NCI-H460 (cell line): ENCODE measurements at regions not wholly inside any gene's neighbourhood (a gene's known extent, or its start where the extent isn't known, plus 50 kb on each side); places are given as distances from the start of the nearest gene placed in this dataset.

Experiments used
- DNase-seq: peaks from one replicate; pipeline ENCODE4 v3.0.0-alpha.2; 2016; ENCODE audit warnings: low read depth; ENCODE audit errors: extremely low read depth

- DNase-seq, result no peak
Observed at GRCh38 chr18:64474773-64475172, 325.9 kb upstream of the LINC00305 start.

DNA sequence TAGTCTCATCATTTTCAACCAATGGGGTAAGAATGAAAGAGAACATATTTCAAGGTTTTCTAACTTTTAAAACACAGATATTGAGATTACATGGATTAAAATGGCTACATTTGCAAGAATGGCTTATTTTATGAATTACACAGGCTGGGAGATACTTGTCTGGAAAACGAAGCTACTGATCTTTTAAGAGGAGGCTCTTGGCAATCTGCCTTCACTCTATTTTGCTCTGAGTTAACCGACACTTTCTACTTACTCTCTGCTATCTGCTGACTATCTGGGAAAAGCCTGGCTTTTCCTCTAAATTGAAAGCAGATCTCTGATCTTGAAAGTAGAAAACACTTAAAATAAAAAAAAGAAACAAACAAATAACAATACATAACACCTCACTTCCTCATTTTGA is 325.4 kb upstream of the LINC00305 start:
- no peak for DNase-seq

DNA sequence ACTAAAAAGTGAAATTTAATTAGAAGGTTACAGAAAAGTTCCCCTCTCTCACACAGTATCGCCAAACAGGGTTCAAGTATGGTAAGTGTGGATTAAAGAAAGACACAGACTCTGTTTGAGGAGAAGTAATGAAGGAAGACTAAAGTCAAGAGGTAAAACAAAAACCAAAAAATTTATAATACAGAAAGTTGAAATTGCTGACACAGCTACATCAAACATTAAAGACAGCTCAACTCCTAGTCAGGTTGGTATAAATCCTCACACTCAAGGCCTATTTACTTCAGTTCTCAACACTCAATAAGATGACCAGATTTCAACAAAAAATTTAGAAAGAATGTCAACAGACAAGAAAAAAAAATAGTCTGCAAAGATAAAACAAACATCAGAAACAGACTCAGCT is 300.5 kb upstream of the LINC00305 start:
- no peak for DNase-seq

DNA sequence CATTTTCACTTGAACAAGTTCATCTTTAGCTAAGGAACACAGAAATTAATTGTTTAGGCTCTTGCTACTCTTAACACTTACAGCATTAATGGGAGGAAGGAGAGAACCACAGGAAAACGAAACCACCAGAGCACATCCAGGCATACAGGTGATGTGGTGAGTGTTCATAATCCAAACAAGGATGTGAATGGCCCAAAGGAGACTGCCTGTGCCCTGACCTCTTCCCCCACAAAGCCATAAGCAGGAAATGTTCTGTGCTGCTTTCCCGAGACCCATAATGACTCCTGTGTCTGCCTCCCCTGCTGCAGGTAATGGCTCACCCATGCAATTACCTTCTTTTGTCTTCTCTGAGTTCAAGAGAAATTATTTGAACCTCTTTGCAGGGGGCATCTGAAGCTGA is 295.9 kb upstream of the LINC00305 start:
- no peak for DNase-seq

- no peak for DNase-seq
Observed at GRCh38 chr18:64438178-64438577, 289.3 kb upstream of the LINC00305 start.

DNA sequence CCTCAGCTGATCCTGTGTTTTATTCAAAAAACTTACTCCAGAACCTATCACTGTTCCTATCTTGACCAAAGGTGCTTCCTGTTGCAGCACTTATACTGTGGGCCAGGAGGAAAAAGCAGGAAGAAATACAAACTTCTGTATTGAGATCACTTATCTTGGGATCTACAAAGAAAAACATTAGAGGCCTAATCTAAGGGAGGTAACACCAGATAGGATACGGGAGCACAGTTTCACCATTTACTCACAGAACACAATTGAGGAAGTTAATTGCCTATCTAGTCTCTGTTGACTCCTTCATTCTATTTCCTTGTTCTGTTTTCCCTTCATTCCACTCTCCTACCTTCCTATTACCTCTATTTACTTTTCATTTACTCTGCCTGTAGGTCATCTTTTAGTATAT is 287.2 kb upstream of the LINC00305 start:
- DNase-seq, result no peak

DNA sequence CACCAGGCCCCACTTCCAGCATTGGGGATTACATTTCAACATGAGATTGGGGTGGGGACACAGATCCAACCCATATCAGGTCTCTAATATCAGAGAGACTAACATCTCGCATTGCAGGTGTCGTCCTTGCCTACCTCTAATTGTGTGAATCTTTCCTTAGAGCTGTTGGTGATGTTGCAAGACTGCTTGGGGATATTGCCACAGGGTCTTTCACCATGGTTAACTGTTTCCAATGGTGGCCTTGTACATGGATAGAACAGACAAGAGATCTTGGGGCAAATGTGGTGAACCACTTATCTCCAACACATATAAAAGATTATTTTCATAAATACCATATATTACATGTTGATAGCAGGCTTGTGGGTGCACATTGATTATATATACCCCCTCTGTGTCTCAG is 270.3 kb upstream of the LINC00305 start:
- DNase-seq, result no peak

DNA sequence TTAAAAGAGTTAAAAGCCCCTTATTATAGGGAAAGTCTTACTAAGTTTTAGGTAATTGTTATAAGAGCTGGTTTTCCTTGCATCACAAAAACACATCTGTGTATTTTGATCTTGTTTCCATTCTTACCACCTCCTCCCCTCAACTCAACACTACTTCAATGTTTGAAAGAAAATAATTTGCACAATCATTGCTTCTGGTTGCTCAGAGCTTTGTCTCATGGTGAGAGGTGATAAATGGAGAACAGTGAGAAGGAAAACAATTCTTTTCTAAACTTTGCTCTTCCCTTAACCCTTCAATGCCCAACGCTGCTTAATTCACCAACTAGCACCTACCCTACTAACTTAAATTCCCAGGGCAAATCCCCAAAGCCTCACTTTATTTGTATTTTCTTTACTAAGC is 268.1 kb upstream of the LINC00305 start:
- no peak for DNase-seq

GRCh38 chr18:64415218-64415617 is 266.3 kb upstream of the LINC00305 start:
- DNase-seq, result no peak

DNA sequence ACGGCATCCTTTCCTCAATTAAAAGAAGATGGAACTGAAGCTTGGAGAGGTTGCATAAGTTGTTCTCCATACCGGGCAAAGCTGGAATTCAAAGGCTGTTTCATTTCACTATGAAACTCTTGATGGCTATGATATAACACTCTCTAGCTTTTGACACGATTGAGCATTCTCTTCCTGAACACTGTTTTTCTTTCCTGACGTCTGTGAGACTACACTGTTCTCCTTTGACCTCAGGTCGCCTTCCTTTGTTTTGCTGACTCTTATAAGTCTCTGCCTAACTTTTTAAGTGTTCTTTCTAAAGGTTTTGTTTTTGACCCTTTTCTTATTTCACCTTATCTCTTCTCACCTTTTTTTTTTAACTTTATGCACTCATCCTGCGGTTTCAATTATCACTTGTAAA is 261.8 kb upstream of the LINC00305 start:
- DNase-seq, result no peak

DNA sequence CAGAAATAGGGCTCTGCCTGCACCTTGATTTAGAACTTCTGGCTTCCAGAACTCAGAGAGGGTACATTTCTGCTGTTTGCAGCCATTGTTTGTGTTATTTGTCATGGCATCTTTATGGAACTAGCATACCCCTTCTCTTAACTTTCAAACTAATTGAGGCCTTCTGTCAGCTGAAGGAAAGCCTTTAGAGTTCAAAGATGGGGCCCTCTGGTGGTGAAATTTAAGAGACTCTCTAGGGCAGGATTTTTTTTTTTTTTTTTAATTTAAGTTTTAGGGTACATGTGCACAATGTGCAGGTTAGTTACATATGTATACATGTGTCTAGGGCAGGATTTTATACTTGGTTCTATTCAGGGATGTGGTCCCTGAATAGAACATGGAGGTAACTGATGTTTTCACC is 260.6 kb upstream of the LINC00305 start:
- DNase-seq, result peak; percentile 17

DNA sequence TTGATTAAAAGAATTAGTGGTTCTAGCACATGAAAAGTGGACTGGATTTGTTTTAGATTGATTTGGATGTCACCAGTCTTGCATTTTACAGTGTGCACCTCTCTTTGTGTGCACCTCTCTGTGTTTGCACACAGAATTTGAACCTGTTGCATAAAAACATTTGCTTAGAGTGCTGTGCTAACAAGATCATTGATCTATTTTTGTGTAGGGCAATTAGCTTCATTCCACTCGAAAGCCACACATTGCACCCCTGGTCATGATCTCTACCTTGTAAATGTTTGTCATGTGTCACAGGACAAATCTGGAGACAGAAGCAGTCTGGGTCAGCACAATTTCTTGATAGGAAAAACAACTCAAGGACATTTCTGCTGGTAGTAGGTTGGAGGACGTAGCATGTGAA is 258.7 kb upstream of the LINC00305 start:
- DNase-seq, result no peak

DNA sequence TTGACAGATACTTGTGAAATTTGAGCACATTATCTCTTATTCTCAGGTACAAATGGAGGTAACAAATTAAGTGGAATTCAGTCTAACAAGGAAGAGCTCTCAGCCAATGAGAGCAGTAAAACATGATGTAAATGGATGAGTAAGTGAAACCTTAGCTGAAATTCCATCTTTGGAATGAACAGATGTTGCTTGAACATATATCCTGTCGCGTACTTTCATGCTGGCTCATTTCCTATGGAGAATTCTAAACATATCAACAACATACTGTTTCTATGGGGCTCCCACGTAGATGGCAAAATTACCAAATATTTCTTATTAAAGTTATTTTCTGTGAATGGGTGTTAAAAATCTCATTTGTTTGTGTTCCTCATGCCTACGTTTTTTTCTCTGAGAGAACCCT is 256.3 kb upstream of the LINC00305 start:
- no peak for DNase-seq

- no peak for DNase-seq
Observed at GRCh38 chr18:64403784-64404503, 255.1 kb upstream of the LINC00305 start.

DNA sequence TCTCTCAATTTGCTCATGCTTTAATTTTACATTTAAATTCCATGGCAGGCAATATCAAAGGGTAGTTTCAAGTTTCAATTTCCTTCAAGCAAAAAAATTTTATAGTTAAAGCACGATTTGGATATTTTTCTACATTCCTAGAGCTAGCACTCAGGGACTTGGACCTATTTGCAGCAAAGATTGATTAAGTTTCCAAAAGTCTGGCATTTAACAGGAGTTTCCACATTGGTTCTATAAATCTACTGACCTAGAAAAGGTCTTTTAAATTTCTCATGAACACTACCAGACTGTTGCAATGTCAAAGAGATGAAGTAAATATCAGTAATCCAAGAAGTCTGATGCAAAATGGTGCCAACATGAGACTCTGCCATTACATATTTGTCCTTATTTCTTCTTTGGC is 253.7 kb upstream of the LINC00305 start:
- DNase-seq, result no peak

- no peak for DNase-seq
Observed at GRCh38 chr18:64401268-64402060, 252.6 kb upstream of the LINC00305 start.

DNA sequence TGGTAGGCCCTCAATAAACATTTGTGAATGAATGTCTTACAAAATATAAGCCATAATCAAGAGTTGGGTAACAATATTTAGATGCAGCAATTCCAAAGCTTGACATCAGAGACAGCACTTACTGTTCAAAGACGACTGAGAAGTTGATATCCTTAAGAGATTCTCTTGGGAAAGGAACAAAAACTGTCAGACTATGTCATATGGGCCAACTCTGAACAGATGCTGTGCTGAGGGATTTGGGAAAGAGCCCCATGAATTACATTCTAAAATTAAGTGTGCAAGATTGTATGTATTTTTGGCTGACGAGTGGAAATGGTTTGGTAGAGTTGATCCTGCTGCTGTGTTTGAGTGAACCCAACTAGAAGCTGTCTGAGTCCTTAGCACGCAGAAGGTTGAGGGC is 250.7 kb upstream of the LINC00305 start:
- DNase-seq, result no peak

DNA sequence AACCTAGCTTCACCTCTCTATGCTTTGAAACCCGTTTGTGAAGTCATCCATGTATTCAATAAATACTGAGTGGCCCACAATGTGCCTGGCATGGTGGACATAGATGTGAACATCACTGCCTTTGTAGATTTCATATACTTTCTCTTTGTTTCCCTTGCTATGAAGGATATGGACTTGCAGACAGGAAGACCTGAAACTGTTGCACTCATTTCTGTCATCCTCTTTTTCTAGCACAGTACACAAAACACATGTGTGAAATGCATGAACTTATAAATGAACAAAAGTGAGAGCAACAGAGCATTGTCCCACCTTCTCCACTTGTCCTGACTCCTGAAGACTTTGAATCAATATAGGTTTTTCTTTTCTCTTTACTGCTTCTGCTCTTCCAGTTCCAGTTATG is 249.4 kb upstream of the LINC00305 start:
- DNase-seq, result no peak

DNA sequence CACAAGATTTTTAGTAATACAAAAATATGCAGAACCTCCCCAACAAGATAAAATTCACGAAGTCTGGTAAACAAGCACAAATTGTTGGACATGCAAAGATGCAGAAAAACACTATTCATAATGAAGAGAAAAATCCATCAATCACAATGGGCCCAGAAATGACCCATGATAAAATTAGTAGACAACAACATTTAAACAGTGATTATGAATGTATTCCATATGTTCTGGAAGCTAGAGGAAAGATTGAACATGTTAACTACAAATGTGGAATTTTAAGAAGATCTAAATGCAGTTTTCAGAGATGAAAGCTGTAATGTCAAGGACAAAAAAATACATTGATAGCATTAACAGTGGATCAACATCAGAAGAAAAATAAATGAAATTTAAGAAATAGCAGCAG is 243.3 kb upstream of the LINC00305 start:
- DNase-seq, result no peak

DNA sequence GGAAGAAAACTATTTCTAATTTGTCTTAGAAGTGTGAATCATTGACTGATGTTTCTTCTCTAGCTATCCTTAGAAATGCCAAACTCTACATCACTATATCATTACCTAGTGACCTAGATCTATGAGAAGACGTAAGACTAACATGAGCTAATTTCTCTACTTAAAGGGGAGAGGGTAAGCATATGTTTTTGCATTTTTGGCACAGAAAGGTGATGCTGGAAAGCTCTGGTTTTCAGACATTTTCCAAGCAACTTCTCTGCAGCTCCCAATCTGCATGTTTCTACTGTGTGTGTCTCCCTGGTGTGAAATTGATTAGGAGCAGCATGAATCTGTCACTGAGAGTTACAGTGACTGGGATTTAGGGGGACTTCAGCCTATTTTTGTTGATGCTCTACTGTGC is 235.2 kb upstream of the LINC00305 start:
- DNase-seq, result no peak

GRCh38 chr18:64380117-64380516 is 231.2 kb upstream of the LINC00305 start:
- DNase-seq, result no peak

GRCh38 chr18:64379662-64380061 is 230.8 kb upstream of the LINC00305 start:
- no peak for DNase-seq
